SK-N-MC (cell line): ENCODE measurements at regions not wholly inside any gene's neighbourhood (a gene's known extent, or its start where the extent isn't known, plus 50 kb on each side); places are given as distances from the start of the nearest gene placed in this dataset.

Source experiments
- EZH2 ChIP-seq: fragments of 200-600 bp; sonication (generic); IDR thresholded peaks from one replicate; pipeline ENCODE4 v1.6.1; 2017; ENCODE audit warnings: antibody characterized with exemption
- POLR2AphosphoS5 ChIP-seq: IDR thresholded peaks from 2 replicates; pipeline ENCODE4 v1.6.1; 2012; ENCODE audit warnings: mild to moderate bottlenecking, low read depth, low read length, borderline replicate concordance

DNA sequence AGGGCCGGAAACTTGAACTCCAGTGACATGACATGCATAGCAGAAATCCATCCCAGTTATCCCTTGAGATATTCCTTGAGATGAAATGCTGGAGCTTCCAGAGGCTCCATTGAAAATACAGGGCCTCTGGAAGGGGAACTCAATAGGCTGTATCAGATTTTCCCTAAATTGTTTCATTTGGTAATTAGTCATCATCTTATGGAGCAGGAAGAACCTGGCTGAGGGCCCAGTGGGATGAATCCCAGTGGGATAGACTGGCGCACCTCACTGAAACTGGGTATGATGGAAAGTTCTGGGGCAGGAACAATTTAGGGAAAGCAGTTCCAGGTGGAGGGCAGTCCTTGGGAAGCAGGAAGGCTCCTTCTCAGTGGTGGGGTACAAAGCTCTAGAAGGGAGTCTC is 307.8 kb upstream of the DIPK2B start:
- TF ChIP-seq EZH2 (no peak), POLR2AphosphoS5 (no peak)
